GM12873 (cell line): ENCODE measurements at regions not wholly inside any gene's neighbourhood (a gene's known extent, or its start where the extent isn't known, plus 50 kb on each side); places are given as distances from the start of the nearest gene placed in this dataset.

ENCODE experiments used
- CTCF ChIP-seq: IDR thresholded peaks from 2 replicates; pipeline ENCODE4 v1.5.1; 2012; ENCODE audit warnings: low read depth, mild to moderate bottlenecking, moderate library complexity, low read length, control low read depth; ENCODE audit not compliant: insufficient read depth; ENCODE audit errors: missing control alignments

- TF ChIP-seq CTCF: no peak
Observed at GRCh38 chr13:63351533-63351932, 1935.9 kb upstream of the PCDH20 start.

DNA sequence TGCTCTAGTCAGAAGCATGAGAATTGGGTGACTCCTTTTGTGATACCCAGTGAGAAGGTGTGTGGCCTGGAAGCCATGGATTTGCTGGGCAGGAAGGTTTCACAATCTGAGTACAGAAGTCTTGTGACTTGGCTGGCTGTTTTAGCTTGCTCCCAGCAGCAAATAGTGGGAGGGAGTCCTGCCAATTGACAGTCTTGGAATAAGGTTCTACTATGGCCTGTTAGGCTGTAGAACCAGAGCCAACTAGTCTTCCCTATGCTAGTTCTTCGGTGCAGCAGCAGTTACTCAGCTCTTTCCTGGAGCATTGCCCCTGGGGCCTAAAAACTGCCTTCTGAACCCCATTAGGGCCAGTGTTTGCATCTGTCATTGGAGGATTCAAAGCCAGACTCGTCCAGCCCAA, 1935.4 kb upstream of the PCDH20 start:
- no peak for TF ChIP-seq CTCF

DNA sequence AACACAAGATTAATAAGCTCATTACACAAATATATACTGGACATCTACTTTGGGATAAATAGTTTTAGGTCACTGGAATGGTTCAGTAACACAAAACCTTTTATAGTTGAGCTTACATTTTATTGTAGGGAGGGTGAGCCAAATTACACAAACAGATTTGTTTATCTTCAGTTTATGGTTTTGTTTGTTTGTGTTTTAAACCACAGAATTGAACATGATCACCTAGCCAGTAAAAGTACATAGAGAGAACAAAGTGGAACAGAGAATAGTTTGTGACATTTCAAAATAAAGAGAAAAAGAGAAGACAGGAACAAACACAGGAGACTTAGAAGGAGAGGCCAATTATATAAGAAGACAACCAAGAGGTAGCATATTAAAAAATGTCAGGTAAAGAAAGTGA, 1930.2 kb upstream of the PCDH20 start:
- no peak for TF ChIP-seq CTCF

DNA sequence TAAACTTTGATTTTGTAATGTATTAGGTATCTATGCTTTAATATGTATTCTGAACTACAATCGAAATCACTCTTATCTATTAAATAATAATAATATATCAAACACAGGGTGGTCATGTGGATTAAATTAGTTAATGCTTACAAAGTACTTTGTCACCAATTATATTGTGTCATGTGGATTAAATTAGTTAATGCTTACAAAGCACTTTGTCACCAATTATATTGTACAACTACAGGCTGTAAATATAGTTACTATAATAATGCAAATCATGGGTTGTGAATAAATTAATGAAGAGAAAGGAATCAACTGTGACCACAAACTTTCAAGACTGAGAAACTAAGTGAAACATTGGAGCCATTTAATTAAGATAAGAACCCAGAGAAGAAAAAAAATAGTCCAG, 1929.1 kb upstream of the PCDH20 start:
- TF ChIP-seq CTCF: no peak

- TF ChIP-seq CTCF: no peak
Observed at GRCh38 chr13:63337921-63338320, 1922.3 kb upstream of the PCDH20 start.

DNA sequence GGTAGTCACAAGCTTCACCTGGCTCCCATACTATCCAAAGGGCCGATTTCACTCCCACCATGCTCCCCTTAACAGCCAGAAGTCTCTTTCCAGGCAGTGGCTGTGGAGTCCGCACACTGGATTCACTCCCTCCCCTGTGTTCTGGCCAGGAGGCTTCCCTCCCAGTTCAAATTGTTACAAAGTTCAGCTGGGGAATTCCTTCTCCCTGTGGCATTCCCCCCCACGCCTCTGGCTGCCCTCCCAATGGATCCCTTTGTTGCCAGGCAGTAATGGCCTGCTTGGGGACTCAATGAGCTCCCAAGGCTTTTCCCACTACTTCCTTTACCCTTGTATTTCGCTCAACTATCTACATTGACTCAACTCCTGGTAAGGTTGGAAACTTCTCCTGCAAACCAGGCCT, 1921.4 kb upstream of the PCDH20 start:
- no peak for TF ChIP-seq CTCF

DNA sequence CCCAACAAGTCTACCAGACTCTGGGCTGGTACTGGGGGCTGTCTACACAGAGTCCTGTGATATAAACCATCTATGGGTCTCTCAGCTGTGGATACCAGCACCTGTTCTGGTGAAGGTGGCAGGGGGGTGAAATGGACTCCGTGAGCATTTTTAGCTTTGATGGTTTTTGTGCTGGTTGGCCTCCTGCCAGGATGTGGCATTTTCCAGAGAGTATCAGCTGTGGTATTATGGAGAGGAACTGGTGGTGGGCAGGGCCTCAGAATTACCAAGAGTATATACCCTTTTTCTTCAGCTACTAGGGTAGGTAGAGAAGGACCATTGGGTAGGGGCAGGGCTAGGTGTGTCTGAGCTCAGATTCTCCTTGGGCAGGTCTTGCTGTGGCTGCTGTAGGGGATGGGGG, 1920.9 kb upstream of the PCDH20 start:
- no peak for TF ChIP-seq CTCF

DNA sequence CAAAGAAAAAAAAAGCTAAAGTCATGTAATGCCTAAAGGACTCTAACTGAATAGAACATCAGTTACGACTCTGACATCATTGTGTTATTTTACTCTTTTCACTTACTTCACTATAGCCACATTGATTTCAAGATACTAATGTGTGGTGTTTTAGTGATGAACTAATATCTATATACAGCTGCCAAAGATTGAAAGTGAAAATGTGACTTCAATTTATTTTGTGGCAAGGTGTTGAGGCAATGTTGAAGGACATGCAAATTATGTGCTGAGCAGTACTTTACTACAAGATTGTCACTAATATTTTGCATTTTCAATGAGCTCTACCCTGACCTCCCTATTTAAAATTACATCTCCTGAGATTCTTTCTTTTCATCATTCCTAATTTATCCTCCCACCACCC, 1911.9 kb upstream of the PCDH20 start:
- TF ChIP-seq CTCF: no peak
